ENCODE measurements at regions not wholly inside any gene's neighbourhood (a gene's known extent, or its start where the extent isn't known, plus 50 kb on each side); places are given as distances from the start of the nearest gene placed in this dataset.

- no peak for TF ChIP-seq CTCF (conservative IDR thresholded peaks at IDR 0.05)
- no peak overlapping the region for H3K27ac ChIP-seq
These were observed 184.7 kb downstream of the PLPP4 start for GRCh38 chr10:120641695-120642094.

GRCh38 chr10:120643351-120643750, 186.3 kb downstream of the PLPP4 start:
- TF ChIP-seq CTCF (conservative IDR thresholded peaks at IDR 0.05) = no peak
- no peak overlapping the region for H3K27ac ChIP-seq

GRCh38 chr10:120644556-120645410, 187.8 kb downstream of the PLPP4 start:
- H3K27ac ChIP-seq = no peak overlapping the region

GRCh38 chr10:120646159-120646732, 189.2 kb downstream of the PLPP4 start:
- TF ChIP-seq CTCF (conservative IDR thresholded peaks at IDR 0.05) = no peak
- H3K27ac ChIP-seq = no peak overlapping the region

More at GRCh38 chr10:120644556-120645410, 187.8 kb downstream of the PLPP4 start:
- TF ChIP-seq CTCF (conservative IDR thresholded peaks at IDR 0.05) = no peak

- no peak for TF ChIP-seq CTCF (conservative IDR thresholded peaks at IDR 0.05)
- no peak overlapping the region for H3K27ac ChIP-seq
These were observed 189.9 kb downstream of the PLPP4 start for GRCh38 chr10:120646738-120647456.

- no peak for TF ChIP-seq CTCF (conservative IDR thresholded peaks at IDR 0.05)
- no peak overlapping the region for H3K27ac ChIP-seq
These were observed 193.8 kb downstream of the PLPP4 start for GRCh38 chr10:120650705-120651399.

GRCh38 chr10:120656107-120656506, 195.1 kb upstream of the WDR11 start:
- no peak overlapping the region for H3K27ac ChIP-seq
- no peak for TF ChIP-seq CTCF (conservative IDR thresholded peaks at IDR 0.05)

All from VCaP (cell line).